GM12873 (cell line): ENCODE measurements at regions not wholly inside any gene's neighbourhood (a gene's known extent, or its start where the extent isn't known, plus 50 kb on each side); places are given as distances from the start of the nearest gene placed in this dataset.

Source experiments
- TF ChIP-seq, protein P1 (sequence below): IDR thresholded peaks from 2 replicates; pipeline ENCODE4 v1.5.1; 2012; ENCODE audit warnings: low read depth, mild to moderate bottlenecking, moderate library complexity, low read length, control low read depth; ENCODE audit not compliant: insufficient read depth; ENCODE audit errors: missing control alignments

DNA sequence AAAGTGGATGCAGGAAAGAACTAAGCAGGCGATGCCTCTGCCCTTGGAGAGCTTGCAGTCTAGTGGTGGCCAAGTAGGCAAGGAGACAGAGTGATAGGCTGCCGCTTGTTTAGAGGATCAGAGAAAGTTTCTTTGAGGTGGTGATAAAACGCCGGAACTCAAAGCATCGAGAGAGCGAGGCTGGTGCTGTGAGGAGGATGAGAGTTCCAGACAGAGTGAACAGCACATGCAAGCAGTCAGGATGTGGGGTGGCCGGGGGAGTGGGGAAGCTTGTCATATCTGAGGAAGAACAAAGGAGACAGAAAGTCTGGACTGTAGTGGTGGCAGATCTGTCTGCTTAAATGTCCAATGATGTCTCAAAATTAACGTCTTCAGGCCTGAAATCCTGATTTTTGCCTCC lies 319.7 kb downstream of the SNAPC1 start:
- TF ChIP-seq, protein P1, sequence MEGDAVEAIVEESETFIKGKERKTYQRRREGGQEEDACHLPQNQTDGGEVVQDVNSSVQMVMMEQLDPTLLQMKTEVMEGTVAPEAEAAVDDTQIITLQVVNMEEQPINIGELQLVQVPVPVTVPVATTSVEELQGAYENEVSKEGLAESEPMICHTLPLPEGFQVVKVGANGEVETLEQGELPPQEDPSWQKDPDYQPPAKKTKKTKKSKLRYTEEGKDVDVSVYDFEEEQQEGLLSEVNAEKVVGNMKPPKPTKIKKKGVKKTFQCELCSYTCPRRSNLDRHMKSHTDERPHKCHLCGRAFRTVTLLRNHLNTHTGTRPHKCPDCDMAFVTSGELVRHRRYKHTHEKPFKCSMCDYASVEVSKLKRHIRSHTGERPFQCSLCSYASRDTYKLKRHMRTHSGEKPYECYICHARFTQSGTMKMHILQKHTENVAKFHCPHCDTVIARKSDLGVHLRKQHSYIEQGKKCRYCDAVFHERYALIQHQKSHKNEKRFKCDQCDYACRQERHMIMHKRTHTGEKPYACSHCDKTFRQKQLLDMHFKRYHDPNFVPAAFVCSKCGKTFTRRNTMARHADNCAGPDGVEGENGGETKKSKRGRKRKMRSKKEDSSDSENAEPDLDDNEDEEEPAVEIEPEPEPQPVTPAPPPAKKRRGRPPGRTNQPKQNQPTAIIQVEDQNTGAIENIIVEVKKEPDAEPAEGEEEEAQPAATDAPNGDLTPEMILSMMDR = no peak

DNA sequence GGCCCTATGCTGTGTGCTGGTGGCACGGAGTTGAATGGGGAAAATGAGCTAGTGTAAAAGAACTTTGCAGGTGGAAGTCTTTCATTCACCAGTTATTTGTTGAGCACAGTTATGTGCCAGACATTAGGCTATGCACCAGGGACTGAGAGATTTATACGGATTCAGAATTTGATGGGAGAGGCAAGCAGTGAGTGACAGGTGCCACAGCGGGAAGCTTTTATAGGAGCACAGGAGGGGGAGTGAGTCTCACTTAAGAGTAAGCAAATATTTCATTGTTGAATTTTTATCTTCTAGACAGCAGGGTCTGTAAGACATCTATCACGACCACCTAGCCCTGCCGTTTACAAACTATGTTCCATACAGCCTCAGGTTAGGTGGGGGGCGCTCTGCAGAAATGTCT lies 320.6 kb downstream of the SNAPC1 start:
- TF ChIP-seq, protein P1 = no peak

DNA sequence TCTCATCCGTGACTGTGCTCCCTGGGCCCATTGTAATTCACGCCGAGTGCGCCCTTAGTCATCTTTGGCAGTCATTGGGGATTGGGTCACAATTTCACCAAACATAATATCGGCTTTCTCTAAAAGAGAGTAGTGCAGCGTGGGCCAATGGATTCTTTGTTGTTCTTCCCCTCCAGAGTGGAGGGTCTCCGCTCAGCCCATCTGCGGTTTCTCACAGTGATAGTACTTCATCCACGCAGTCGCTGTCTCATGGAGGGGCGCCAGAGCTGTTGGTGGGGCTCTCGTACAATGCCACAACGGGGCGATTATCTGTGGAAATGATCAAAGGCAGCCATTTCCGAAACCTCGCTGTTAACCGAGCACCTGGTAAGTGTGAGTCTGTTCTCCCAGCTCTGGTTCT lies 321.8 kb downstream of the SNAPC1 start:
- TF ChIP-seq, protein P1 = no peak

DNA sequence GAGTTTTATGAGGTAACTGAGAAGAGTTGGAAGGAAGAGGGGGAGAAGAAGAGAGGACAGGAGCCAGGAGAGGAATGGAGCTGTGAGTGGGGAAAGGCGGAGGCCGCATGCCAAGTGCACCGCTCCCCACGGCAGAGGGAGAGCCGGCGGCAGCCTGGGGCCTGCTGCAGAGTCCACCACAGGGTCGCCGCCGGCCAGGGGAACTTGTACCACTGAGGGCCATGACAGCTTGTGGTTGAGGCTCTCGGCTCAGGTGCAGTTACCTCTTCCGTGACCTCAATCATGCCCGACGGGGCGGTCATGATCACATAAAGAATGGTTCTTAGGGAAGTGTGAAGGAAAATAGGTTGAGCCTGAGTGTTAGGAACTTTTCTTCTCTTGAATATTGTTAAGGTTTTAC lies 325.0 kb downstream of the SNAPC1 start:
- TF ChIP-seq, protein P1 = no peak

DNA sequence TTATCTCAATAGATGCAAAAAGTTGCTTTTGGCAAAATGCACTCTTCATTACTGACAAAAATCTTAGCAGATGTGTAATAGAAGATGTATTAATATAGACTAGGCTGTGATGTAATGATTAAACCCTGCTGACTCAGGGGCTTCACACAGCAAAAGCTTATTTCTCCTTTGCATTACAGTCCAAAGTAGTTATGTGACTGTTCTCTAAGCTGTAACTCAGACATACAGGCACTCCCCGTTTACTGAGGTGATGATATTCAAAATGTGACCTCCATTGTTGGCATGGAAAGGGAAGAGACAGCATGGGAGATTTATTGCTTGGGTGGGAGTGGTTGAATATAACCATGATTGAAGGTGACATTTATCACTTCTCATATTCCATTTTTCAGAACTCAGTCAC lies 331.5 kb downstream of the SNAPC1 start:
- TF ChIP-seq, protein P1 = no peak

DNA sequence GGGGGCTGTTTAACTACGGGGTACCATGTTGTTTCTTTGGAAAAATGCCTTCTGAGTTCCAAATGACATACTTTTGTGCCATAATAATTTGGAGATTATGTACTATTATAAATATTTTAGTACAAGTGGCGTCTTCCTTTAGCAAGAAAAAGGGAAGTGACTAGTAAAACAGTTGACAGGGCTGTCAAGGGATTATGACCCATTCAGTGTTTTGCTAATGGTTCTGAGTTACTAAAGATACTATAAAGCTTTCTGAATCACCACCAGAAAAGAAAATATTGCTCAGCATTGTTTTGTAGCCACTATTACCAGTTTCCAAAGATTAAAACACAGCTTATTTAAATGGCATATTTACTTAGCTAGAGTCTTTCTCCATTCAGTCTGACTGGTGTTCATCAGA lies 334.9 kb downstream of the SNAPC1 start:
- TF ChIP-seq, protein P1 = no peak

DNA sequence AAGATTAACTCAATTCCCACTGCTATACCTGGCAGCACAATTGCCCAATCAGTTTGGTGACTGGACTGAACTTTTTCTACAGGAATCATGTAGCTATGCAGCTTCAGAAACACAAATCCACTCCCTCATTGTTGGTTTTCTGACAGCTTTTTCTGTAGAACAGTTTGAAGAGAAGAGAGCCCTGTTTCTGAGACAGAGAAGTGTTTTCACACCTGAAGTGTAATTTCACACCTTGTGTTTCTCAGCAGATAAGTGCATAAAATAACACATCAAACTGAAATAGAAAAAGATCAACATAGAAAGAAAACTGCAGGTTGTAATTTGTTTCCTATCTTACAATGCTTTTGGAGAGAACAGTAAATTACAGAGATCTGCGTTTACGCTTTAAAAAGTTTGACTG lies 335.6 kb downstream of the SNAPC1 start:
- TF ChIP-seq, protein P1 = no peak
